ENCODE measurements at regions not wholly inside any gene's neighbourhood (a gene's known extent, or its start where the extent isn't known, plus 50 kb on each side); places are given as distances from the start of the nearest gene placed in this dataset.

- TF ChIP-seq POLR2AphosphoS5 (IDR thresholded peaks at IDR 0.05) = no peak
- no peak for TF ChIP-seq CTCF (IDR thresholded peaks at IDR 0.05)
- no peak for TF ChIP-seq EP300 (IDR thresholded peaks at IDR 0.05)
- TF ChIP-seq POLR2A (IDR thresholded peaks at IDR 0.05) = no peak
Observed at GRCh38 chr16:65634291-65634690, 512.4 kb upstream of the CDH11 start.
